ENCODE measurements at regions not wholly inside any gene's neighbourhood (a gene's known extent, or its start where the extent isn't known, plus 50 kb on each side); places are given as distances from the start of the nearest gene placed in this dataset.
"Not testable (repeated sequence)": the region's sequence is repeated elsewhere in the genome, so short reads cannot be mapped to it uniquely, and the experiment has no call there.

- DNase-seq (ENCODE audit: low spot score) = not testable (repeated sequence)
Measured at GRCh38 chr12:105535033-105535432, 204.5 kb downstream of the C12orf75 start.

GRCh38 chr12:105538880-105539279 lies 208.4 kb downstream of the C12orf75 start:
- no peak for DNase-seq (ENCODE audit: low spot score)

GRCh38 chr12:105539735-105540134 lies 209.2 kb downstream of the C12orf75 start:
- DNase-seq (ENCODE audit: low spot score) = no peak

DNA sequence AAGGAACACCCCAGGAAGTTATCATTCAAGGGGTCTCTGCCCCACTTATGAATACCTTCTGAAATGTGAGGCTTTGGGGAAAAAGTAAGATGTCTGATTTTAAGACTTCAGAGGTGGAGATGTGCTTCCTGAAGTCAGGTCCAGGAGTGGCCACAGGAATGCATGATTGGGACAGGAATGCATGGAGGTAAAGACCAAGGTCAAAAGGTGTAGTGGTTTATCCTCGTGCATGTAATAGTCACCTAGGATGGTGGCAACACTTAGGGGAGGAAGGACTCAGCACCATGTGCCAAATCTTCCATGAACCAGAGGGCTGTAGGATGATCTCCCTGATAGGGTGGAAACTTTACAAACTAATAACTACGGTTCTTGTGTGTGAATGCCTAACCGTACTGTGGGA lies 217.3 kb downstream of the C12orf75 start:
- DNase-seq (ENCODE audit: low spot score) = no peak

DNA sequence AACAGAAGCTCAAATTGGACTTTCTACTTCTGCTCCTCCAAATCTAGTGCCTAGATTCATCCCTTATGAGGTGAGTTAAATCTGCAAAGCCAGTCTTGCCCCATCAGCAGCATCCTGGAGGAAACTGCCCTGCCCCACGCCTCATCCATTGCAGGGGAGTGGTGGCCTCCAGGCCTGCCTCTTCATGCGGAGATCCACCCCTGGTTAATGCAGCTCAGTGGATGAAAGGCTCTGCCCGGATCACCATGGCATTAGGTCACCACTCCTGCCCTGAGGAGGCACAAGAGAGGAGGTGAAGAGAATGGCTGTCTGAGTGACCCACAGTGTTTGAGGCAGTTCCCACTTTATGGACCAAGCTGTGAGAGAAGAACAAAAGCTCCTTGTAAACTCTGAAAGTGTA lies 218.1 kb downstream of the C12orf75 start:
- no peak for DNase-seq (ENCODE audit: low spot score)

DNA sequence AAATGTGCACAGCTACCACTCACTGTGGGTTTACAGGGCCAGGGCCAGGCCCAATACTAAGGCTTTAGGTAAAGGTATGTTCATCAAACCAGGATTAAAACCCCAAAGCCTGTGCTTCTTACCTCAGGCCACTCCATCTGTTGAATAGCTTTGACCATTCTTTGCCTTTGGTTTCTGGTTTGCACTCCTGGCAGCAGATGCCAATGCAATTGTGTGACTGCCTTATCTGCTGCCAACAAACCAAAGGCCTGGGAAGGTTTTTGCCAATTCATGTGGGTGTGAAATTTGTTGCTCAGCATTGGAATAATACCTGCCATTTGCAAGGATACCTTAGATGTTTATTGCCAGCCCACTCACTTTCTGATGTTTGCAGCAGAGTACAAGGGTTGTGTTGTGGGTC lies 221.6 kb downstream of the C12orf75 start:
- no peak for DNase-seq (ENCODE audit: low spot score)

DNA sequence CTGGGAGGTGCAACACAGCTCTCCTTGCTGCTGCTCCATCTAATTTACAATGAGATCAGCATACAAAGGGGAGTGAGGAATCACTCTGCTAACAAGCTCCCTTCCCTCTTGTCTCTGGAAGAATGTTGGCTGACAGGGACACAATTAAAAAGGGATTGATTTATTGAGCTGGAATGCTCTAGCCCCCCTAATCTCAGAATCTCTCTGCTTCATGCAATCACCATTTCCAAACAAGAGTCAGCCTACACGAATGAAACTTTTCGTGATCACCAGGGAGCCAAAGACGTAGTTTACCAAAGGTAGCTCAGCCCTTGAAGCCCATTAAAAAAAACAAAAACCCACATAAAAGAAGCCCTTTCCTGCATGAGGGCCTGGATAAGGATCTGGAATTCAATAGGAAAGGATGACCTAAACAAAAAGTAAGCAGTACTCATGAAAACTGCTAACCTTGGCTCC lies 223.8 kb downstream of the C12orf75 start:
- DNase-seq (ENCODE audit: low spot score) = no peak

DNA sequence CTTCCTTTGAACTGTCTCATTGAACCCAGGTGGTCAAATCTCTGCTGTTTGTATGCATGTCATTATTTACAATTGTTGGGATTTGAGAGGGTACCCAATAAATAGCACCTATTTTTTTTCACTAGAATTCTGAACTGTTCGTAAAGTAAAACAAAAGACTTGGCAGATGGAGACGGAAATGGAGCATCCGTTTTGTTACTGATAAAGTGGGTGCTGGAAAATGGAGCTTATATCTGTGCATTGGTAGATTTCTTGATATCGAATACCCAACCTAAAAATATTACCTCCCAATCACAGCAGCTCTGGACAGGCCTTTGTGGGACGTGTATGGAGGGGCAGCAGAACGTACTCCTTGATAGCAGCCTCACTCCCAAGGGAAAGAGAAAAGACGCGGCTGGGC lies 224.4 kb downstream of the C12orf75 start:
- no peak for DNase-seq (ENCODE audit: low spot score)

GRCh38 chr12:105555556-105556295 lies 225.2 kb downstream of the C12orf75 start:
- DNase-seq (ENCODE audit: low spot score) = no peak

GRCh38 chr12:105559310-105559709 lies 228.8 kb downstream of the C12orf75 start:
- no peak for DNase-seq (ENCODE audit: low spot score)

DNA sequence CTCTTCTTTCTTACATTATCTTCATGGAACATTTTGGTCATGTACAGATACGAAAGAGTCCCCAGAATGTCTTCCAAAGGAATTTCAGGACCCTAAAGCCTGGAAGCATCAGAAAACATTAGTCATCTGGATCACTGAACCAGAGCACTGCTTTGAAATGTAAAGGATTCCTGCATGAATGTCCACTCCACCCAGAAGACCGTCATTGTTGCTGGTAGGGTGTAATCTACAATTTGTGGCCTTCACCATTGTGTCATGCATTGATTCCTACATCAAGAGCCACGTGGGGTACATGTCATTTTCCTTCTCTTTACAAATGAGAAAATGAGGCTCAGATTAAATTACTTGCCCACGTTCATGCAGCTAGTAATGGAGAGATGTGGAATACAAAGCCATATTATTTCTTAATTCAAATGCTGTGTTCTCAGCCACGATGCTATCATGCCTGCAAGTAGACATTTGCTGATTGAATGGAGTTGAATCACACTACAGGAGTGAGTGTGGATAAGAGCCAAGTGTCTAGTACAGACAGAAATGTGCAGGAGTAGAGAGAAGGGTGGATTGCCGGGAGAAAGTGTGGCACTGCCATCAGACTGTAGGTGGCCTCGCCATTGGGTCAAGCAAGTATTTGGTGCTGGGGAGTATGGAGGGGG lies 231.2 kb downstream of the C12orf75 start:
- DNase-seq (ENCODE audit: low spot score) = no peak

- DNase-seq (ENCODE audit: low spot score) = no peak
Measured at GRCh38 chr12:105562199-105562971, 231.9 kb downstream of the C12orf75 start.

- no peak for DNase-seq (ENCODE audit: low spot score)
Measured at GRCh38 chr12:105567061-105567460, 236.6 kb downstream of the C12orf75 start.

- DNase-seq (ENCODE audit: low spot score) = no peak
Measured at GRCh38 chr12:105569886-105570285, 239.4 kb downstream of the C12orf75 start.

- DNase-seq (ENCODE audit: low spot score) = no peak
Measured at GRCh38 chr12:105570944-105571343, 240.5 kb downstream of the C12orf75 start.

- no peak for DNase-seq (ENCODE audit: low spot score)
Measured at GRCh38 chr12:105573574-105573973, 243.1 kb downstream of the C12orf75 start.

- no peak for DNase-seq (ENCODE audit: low spot score)
Measured at GRCh38 chr12:105574056-105574715, 243.7 kb downstream of the C12orf75 start.

DNA sequence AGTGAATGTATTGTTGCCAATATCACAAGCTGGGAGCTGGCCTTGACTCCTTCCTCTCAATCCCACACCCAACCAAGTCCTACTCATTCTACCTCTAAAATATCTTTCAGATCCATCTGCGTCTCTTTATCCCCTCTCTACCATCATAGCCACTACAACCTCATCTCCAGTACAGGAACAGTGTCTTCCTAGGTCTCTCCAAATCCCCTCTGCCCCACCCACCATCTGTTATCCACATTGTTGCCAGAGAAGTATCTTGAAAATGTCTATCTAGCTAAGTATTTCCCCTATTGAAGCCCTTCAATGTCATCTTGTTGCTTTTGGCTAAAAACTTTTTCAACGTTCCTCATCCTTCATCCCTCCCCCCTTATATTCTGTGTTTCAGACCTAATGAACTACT lies 244.7 kb downstream of the C12orf75 start:
- no peak for DNase-seq (ENCODE audit: low spot score)

GRCh38 chr12:105576261-105576660 lies 245.8 kb downstream of the C12orf75 start:
- no peak for DNase-seq (ENCODE audit: low spot score)

DNA sequence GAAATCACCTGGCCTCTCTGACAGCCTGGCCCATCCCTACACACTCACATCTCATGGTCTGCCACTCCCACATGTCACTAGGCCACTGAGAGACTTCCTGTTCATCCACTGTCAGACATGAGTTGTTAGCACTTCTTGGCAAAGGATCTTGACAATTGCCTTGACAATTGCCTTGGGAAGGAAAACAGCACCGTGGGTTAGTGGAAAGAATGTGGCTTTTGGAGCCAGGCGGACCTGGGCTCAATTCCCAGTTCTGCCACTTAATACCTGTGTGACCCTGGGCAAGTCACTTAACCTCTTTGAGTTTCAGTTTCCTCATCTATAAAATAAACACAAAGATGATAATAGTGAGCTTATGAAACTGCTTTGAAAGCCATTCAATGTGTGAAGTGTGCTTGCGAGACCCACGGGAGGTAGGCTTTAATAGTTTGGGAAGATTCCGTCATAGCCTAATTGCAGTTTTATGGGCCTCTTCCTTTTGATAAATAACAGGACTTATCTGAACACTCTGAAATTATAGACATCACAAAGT lies 250.4 kb downstream of the C12orf75 start:
- no peak for DNase-seq (ENCODE audit: low spot score)

GRCh38 chr12:105581420-105581819 lies 250.9 kb downstream of the C12orf75 start:
- no peak for DNase-seq (ENCODE audit: low spot score)

GRCh38 chr12:105585107-105585506 lies 254.6 kb downstream of the C12orf75 start:
- no peak for DNase-seq (ENCODE audit: low spot score)

All from ecto neural progenitor cell (in vitro differentiated cells).